DMS 273 (cell line): ENCODE measurements at regions not wholly inside any gene's neighbourhood (a gene's known extent, or its start where the extent isn't known, plus 50 kb on each side); places are given as distances from the start of the nearest gene placed in this dataset.
"Not testable (repeated sequence)": the region's sequence is repeated elsewhere in the genome, so short reads cannot be mapped to it uniquely, and the experiment has no call there.

Experiments used
- DNase-seq: peaks from one replicate; lab custom pipeline; 2025; ENCODE audit not compliant: unreplicated experiment; lab: John Stamatoyannopoulos, UW

DNA sequence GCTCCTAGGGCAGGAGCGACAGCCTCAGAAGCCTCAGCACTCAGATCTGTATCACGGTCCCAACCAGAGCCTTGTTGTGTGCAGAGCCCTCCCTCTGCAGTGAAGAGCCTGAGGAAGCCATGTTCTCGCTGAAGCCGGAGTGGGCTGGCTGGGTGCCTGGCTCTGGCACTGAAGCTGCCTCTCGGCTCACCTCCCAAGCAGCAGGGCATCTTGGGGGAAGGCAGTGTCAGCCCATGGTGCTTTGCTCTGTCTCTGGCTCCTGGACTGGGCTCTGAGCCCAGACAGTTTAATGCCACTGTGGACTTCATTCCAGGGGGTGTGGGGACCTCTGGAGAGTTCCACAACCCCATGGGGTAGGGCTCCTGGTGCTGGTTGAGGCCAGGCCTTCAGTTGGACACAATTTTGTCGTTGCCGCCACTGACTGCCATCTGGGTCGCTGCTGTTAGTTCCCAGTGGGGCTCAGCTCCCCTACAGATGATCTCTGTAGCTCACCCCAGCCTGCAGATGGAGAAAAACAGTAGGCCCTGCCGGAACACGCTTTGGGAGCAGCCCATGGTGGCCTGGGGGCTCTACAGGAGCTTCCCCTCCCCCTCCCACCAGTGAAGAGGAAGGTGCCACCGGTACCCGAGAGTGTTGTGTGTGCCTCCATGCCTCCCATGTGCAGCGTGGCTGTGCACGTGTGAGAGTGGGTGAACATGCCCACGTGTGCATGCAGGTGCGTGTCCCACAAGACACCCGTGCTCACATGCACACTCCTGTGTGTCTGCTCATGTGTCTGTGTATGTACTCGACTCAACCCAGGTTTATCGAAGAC lies 86.5 kb upstream of the B3GAT1 start:
- DNase-seq = no peak

DNA sequence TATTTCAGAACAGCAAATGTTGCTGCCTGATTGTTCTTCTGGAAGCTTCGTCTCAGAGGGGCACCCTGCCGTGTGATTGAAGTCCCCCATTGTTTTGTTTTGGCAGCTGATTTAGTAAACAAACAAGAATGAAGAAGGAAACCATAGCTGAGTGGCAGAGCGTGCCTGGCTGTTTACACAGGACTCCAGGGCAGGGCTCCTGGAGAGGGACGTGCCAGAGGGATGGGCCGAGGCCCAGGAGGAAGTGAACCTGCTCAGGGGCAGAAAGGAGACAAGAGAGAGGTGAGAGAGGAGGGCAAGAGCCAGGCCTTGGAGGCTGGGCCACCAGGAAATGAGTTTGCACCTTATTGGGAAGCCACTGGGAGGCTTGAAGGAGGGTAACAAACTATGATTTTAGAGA lies 85.5 kb upstream of the B3GAT1 start:
- no peak for DNase-seq

DNA sequence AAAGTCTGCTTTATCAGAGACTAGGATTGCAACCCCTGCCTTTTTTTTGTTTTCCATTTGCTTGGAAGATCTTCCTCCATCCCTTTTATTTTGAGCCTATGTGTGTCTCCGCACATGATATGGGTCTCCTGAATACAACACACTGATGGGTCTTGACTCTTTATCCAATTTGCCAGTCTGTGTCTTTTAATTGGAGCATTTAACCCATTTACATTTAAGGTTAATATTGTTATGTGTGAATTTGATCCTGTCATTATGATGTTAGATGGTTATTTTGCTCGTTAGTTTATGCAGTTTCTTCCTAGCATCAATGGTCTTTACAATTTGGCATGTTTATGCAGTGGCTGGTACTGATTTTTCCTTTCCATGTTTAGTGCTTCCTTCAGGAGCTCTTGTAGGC lies 84.0 kb upstream of the B3GAT1 start:
- DNase-seq = not testable (repeated sequence)

DNA sequence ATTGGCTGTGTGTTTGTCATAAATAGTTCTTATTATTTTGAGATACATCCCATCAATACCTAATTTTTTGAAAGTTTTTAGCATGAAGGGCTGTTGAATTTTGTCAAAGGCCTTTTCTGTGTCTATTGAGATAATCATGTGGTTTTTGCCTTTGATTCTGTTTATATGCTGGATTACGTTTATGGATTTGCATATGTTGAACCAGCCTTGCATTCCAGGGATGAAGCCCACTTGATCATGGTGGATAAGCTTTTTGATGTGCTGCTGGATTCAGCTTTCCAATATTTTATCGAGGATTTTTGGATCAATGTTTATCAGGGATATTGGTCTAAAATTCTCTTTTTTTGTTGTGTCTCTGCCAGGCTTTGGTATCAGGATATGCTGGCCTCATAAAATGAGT lies 82.4 kb upstream of the B3GAT1 start:
- not testable (repeated sequence) for DNase-seq

DNA sequence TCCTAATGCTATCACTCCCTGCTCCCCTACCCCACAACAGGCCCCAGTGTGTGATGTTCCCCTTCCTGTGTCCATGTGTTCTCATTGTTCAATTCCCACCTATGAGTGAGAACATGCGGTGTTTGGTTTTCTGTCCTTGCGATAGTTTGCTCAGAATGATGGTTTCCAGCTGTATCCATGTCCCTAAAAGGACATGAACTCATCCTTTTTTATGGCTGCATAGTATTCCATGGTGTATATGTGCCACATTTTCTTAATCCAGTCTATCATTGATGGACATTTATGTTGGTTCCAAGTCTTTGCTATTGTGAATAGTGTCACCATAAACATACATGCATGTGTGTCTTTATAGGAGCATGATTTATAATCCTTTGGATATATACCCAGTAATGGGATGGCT lies 80.4 kb upstream of the B3GAT1 start:
- DNase-seq = not testable (repeated sequence)

DNA sequence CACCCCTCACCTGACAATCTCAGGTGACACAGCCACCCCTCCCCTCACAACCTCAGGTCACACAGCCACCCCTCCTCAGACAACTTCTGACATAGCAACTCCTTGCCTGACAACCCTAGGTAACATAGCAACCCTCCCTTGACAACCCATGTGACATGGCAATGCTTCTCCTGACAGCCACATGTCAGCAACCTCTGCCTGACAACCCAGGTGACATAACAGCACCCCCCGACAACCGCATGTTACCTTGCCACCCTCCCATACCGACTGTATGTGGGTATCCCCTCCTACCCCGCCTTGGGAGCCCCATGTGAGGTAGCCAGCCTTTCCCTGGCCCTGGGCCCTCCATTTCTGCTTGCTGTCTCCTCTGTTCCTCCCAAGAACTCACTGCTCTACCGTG lies 77.7 kb upstream of the B3GAT1 start:
- DNase-seq = no peak

DNA sequence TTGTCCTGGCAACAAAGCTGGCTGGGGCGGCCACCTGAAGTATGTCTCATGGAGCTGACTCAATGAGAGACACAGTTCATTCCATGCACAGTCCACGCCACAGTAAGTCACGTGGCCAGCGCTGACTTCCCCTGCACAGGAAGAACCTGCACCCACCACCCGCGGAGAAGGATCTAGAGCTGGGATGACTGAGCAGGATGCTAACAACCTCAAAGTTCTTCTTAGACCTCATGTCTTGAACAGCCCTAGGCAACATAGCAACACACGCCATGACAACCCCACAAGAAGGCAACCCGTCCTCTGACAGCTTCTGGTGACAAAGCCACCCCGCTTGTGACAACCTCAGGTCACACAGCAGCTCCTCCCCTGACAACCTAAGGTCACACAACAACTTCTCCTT lies 76.9 kb upstream of the B3GAT1 start:
- DNase-seq = no peak

DNA sequence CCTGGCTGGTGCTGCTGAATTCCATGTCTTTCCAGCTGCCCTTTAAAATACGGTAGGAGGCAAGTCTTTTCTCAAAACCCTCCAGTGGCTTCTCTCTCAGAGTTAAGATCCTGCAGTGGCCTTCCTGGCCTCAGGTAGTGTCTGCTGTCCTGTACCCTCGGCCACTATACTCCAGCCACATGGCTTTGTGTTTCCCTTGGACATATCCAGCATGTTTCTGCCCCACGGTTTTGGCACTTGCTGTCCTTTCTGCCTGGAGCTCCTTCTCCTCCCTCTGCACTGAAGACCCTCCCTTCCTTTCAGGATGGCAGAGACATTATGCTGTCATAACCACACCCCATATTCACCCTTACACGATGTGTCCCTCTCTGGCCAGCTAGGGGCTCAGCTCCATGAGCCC lies 76.5 kb upstream of the B3GAT1 start:
- DNase-seq = no peak

DNA sequence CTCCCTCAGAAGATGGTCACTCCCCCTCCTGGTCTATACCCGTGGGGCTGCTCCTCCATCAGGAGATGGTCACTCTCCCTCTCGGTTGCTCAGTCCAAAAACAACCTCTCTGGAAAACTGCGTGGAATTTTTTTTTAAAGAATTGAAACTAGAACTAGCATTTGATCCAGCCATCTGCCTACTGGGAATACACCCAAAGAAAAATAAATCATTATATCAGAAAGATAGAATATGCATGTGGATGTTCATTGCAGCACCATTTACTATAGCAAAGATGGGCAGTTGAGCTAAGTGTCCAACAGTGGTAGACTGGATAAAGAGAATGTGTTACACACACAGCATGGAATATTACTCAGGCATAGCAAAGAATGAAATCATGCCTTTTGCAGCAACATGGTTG lies 75.7 kb upstream of the B3GAT1 start:
- no peak for DNase-seq

DNA sequence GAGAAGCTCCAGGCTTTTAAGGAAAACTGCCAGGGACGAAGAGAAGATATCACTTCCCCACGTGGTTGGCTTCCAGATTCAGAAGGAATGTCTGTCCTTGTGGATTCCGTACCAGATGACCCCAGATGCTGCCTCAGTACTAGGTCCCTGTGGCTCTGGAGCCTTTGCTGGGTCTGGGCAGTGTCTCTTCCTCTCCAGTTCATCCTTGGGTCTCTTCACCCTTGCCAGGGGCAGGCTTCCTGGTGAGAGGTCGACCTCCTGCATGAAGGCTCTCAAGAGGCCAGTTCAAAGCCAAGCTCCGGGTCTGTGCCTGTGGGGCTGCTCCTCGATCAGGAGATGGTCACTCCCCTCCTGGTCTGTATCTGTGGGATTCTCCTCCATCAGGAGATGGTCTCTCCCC lies 74.7 kb upstream of the B3GAT1 start:
- no peak for DNase-seq

DNA sequence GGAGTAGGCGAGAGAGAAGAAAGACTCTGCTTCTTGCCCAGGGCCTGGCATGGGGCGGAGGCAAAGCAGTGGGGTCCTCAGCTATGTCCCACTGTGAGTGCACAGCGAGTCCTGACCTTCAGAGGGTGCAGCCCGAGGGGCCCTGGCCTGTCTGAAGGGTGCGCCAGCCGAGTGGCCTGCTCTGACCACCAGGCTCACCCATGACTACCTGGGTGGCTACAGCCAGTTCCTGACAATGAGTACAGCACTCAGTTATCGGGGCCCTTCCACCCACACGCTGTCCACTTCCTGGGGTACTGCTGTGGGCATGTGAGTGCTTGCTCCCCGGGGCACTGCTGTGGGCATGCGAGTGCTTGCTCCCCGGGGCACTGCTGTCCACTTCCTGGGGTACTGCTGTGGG lies 74.1 kb upstream of the B3GAT1 start:
- no peak for DNase-seq

DNA sequence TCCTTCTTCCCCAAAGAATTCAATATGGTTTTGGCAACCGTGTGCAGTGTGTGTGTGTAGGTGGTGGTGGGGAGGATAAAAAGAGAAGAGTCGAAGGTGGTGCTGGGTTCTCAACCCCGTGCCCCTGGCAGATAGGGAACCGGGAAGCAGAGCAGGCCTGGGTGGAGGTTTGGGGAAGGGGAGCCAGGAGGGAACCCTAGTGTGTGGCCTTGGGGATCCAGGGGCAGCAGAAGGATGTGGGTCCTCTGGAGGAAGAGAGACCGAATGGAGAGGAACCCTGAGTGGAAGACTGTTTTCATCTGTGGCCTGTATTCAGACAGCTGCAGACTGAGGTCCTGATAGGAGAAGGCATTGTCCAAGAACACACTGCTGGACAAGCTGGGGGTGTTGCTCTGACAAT lies 73.3 kb upstream of the B3GAT1 start:
- DNase-seq = no peak

DNA sequence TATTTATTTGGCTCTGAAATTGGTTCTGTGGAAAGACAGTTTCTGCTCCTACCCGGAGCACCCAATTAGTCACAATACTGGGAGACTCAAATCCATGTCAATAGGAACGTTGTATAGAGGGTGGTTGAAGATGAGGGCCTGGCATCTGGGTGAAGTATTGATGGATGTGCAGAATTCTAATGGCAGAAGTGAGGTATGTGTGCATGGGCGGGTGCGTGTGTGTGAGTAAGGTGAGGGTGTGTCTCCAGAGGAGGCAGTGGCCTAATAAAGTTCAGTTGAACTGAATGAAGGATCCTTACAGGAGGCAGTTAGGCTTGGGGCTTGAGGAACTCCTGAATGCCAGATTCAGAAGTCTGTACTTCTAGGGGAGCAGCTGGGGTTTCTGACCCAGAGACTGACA lies 71.8 kb upstream of the B3GAT1 start:
- DNase-seq = no peak

DNA sequence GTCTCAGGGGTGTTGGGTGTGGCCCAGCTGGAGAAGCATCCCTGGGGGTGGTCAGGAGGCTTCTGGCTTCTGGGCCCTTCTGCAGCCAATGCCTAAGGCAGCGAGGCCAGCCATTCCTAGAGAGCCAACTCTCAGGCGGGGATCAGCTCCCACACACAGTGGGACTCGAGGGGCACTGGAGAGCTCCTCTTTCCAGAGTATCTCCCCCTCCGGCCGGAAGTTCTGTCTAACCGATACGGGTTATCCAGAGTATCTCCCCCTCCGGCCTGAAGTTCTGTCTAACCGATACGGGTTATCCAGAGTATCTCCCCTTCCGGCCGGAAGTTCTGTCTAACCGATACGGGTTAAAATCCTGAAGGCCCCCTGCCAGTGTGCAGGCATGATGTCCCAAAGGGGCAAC lies 71.2 kb upstream of the B3GAT1 start:
- DNase-seq = no peak

DNA sequence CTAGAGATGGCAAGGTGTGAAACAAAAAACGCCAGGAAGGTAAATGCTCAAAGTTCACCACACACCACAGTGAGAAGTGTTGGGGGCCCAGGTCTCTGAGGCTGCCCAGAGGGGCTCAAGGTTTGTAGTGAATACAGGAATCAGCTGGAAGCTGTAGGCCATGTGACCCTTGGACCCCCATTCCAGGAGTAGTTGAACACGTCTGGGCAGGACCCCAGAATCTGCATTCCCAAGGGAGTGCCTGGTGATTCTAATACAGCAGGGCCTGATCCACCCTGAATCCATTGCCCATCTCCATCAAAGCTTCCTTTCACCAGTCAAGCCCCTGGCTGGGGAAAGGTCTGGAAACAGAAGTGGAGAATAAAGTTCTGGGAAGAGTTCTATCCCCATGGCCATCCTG lies 70.8 kb upstream of the B3GAT1 start:
- DNase-seq = no peak

DNA sequence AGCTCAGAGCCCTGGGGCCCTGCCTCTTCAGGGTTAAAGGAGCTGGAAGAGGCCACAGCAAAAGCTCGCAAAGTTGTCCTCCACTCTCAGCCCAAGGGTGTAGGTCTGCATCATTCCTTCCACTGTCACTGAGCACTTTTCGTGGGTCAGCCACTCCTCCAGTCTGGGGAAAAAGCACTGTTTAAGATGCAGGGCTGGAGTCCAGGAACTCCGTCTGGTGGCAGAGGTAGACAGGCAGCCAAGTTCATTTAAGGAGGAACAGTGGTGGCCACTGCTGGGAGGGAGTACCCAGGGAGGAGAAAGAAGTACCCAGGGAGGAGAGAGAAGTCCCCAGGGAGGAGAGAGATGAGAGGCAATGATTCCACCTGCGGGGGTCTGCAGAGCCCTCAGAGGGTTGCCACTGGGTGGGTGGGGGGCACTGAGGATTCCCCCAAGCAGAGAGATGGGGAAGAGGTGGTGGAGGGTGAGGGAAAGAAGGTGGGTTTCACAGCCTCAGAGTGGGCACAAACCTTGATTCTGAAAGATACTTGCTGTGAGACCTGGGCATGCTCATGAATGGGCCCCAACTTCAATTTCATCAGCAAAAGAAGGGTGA lies 70.0 kb upstream of the B3GAT1 start:
- no peak for DNase-seq

DNA sequence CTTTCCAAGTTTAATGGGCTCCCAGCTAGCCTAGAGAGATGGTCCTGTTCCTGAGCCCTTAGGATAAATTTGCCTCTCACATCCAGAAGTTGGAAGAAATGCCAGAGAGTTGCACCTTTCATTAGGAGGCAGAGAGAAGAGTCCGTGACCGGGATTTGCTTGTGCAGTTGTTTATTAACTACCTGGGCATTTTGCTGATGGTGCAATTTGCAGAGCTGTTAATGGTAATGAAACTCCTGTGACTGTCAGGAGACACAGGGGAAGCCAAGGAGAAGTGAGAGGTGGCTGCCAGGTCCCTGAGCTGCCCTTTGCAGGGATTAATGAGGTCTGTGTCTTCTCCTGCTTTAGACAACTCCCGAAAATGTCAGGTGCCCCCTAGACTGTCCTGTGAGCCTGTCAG lies 69.1 kb upstream of the B3GAT1 start:
- DNase-seq = no peak

DNA sequence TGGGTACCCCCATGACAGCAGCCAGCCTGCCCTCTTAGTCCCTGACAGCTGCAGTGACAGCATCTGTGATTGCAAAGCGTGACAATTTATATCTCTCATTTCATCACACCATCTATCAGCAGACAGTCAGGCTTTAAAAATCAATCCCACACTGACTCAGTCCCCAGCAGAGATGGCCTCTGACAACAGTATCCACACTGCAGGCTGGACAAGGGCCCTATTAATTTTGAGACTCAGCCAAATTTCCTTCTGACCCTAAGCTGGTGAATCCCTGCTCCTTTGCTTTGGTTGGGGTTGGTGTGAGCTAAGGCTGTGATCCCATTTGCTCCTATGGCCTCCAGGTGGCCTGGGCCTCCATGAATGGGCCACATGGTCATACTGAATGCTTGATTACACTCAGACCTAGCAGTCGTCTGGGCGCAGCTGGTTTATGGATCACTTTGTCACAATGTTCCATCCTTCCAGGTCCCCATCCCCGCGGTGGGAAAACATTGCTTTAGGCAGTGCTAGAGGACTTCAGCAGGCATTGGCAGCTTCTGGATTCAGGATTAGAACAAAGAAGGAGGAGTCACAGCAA lies 68.2 kb upstream of the B3GAT1 start:
- DNase-seq = peak; percentile 53

DNA sequence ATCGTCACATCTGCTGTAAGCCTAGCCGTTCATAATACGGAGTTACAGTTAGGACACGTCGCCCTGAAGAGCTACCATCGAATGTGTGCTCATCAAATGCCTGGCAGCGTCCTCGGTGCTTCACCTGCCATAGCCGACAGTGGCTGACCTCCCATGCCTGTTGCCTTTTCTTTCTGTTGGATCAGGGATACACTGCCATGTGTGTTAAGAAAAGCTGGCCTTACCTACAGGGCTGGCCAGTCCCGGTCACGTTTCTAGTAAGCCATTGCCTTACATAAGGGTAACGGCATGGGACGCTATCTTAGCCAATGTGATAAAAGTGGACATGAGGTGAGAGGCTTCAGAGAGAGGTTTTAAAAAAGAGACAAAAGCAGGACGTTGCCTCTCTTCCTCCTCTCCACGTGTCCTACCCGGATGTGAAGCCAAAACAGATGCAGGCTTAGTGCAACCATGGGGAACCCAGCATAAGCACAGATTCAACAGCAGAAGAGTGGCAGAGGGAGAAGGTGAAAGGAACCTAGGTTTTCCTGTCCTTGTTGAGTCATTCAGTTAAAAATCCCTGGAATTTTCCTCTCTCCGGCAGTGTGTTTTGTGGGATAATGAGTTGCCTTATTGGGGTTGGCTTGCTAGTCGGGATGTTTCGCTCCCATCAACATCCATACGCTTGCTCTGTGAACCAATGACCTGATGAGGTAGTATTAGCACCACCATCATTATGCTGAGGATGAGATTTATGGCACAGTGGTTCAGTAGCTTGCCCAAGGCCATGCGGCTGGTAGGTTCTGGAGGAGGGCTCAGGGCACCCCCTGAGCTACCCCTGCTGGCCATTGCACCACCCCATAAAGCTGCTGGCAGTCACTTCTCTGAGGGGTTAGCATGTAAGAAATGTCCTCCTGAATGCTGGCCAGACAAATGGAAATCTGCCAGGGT lies 67.4 kb upstream of the B3GAT1 start:
- DNase-seq = no peak

DNA sequence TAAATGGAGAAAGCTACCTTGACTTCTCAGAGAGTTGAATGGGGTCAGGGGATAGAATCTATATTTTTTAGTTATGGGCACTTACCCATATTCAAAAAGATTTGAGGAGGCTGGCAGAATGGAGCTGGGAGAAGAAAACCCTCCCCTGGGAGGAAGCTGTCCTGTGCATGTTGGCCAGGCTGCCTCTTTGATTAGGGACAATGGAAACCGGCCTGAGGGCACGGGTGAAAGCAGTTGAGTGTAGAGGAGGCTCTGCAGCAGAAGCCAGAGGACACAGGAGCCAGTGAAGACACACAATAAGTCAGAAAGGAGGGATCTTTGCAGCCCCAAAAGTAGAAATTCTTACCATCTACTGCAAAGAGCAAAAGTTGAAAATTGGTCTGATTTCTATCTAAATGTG lies 66.6 kb upstream of the B3GAT1 start:
- no peak for DNase-seq

DNA sequence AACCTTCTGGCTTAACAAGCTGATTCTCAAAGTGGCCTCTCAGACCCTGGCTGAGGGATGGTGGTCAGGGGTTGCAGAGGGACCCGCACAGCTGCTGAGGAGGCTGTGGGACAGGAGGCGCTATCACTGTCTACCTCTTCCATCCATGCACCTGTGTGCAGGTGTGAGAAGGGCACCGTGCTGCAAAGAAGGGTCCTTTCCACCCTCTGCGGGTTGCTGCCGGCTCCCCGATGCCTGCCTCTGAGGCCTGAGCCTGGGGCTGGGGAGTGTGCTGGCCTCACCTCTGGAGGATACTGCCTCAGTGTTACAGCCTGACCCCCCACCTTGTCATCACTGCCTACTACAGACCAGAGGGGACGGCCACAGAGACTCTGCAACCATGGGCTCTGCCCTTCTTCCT lies 66.1 kb upstream of the B3GAT1 start:
- DNase-seq = no peak

DNA sequence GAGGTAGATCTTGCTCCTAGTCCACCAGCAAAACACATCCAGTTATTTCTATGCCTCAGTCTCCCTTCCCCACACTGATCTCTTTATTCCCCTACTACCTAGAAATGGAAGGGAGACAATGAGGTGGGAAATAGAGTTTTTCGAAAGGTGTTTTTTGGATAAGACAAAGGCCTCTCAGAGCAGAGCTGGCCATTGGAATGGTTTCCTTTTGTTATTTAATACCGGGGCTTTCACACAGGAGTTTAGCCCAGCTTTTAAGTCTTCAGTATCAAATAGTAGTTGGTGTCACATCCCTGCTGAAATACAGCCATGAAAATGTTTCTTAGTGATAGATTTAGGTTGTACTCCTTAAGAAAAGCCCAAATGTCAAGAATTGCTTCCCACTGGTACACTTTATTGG lies 65.4 kb upstream of the B3GAT1 start:
- no peak for DNase-seq
